Fibroblast of pulmonary artery (primary cell): ENCODE measurements at regions not wholly inside any gene's neighbourhood (a gene's known extent, or its start where the extent isn't known, plus 50 kb on each side); places are given as distances from the start of the nearest gene placed in this dataset.

Source experiments
- DNase-seq: peaks from one replicate; pipeline ENCODE4 v3.0.0-alpha.2; 2010; ENCODE audit warnings: low read depth
- H3K4me3 ChIP-seq: replicated peaks from 2 replicates; pipeline ENCODE4 v1.5.1; 2011; ENCODE audit warnings: low read depth, mild to moderate bottlenecking, control low read depth, low read length, moderate library complexity
- CTCF ChIP-seq: IDR thresholded peaks from 2 replicates; pipeline ENCODE4 v1.5.1; 2011; ENCODE audit warnings: mild to moderate bottlenecking, control low read depth, low read length, inconsistent platforms; ENCODE audit errors: missing control alignments

DNA sequence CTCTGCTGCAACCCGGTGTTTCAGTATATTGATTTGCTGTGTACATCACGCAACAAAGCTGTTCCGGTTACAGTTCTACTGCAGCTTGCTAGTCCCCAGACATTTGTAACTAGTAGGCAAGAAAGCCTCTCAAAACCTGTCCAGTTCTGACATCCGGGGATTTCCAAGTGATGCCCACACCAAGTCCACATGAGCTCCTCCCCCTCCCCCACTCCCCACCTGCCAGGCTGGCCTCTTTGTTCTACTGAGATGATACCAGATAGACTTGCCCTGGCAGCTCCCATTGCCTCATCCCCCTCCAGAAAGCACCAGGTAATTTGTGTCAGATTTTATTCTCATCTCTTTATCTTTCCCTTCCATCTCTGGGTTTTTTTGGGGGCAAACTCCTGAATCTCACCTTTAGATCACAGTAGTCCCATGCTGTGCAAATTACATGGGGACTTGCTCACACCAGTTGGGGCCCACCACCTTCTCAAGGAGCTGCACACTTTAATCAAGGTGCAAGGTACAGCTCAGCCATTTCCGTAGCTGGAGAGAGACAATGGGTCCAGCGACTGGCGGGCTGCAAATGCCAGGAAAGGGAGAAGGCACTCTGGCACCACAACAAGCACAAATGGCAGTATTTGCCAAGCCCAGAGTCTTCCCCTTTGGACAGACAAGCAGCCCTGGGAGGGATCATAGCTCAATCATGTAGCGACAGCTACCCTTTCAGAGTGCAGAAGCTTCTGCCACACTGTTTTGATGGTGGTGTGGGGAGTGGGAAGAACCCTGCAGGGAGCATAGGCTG, 183.1 kb downstream of the CYLD start:
- H3K4me3 ChIP-seq: no peak overlapping the region
- TF ChIP-seq CTCF: no peak
- DNase-seq: no peak

DNA sequence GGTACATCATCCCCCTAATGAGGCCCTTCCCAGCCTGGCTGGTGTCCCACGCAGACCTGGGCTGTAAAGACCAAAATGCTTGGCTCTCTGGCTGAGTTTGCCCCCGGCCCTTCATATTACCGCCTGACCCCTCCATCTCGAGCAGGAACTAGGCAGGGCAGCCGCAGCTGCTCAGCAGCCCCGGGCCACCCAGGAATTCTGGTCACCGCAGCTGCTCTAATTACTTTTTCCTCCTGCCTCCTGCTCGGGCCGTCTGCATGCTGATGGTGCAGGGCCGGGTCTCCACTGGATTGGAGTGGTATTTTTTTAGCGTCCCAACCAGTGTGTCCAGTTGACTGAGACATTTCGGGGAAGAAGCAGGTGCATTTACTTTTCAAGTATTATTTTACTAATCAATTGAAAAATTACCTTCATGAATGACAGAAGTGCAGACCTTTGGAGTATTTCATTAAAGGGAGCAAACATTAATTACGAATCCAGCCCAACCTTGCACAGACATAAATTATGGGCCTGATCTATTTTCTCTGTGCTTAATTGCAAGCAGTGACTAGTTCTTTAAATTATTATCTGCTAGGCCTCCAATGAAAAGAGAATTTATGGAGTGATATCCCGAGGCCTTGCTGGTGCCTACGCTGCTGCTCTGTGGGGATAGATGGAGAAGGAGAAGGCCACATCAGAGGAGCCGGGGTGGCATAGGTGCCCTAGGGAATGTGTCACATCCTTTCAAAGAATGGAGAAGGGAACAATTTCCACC, 176.2 kb downstream of the CYLD start:
- no peak overlapping the region for H3K4me3 ChIP-seq
- DNase-seq: no peak
- TF ChIP-seq CTCF: no peak

- H3K4me3 ChIP-seq: no peak overlapping the region
- TF ChIP-seq CTCF: no peak
- DNase-seq: no peak
These were observed 174.2 kb downstream of the CYLD start for GRCh38 chr16:50916040-50916439.

DNA sequence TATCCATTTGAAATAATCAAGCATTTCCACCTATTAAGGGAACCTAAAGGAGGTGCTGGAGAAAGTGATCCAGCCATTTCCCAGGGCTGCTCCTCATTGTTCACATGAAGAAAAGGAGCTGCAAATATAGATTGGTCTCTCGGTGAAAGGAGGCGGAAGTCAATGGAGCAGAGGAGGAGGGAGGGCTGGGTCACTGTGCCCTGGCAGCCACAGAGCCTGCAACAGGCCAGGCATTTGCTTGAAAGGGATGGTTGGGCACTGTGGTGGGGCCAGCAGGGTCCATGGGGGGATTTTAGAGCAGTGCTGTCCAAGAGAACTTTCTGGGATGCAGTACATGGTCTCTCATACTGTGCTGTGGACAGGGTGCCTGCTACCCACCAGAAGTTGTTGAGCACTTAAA, 173.2 kb downstream of the CYLD start:
- no peak overlapping the region for H3K4me3 ChIP-seq
- no peak for DNase-seq
- no peak for TF ChIP-seq CTCF

GRCh38 chr16:50910736-50911100, 168.8 kb downstream of the CYLD start:
- TF ChIP-seq CTCF: no peak
- no peak overlapping the region for H3K4me3 ChIP-seq
- DNase-seq: no peak

GRCh38 chr16:50909831-50910735, 168.2 kb downstream of the CYLD start:
- H3K4me3 ChIP-seq: no peak overlapping the region
- no peak for TF ChIP-seq CTCF
- no peak for DNase-seq
